Ovary (tissue), 3 donors: ENCODE measurements at regions not wholly inside any gene's neighbourhood (a gene's known extent, or its start where the extent isn't known, plus 50 kb on each side); places are given as distances from the start of the nearest gene placed in this dataset.

Experiments used
- CTCF ChIP-seq, 3 donors: fragments of 450-650 bp in 2 of 3; fragments of 200-600 bp in 1 of 3; IDR thresholded peaks; one replicate each; pipeline versions ENCODE4 v1.5.1 to v1.8.0; 2016 to 2022; ENCODE audit warnings: antibody characterized with exemption in 3 of 3, mild to moderate bottlenecking in 1 of 3
- EP300 ChIP-seq: sonication (generic); formaldehyde crosslinking; IDR thresholded peaks from one replicate; pipeline ENCODE4 v1.6.1; 2017; ENCODE audit warnings: antibody characterized with exemption
- POLR2A ChIP-seq: fragments of 450-650 bp; IDR thresholded peaks from one replicate; pipeline ENCODE4 v1.6.1; 2017; ENCODE audit warnings: antibody characterized with exemption, mild to moderate bottlenecking, moderate library complexity
- donor health status: DM: no; HTN: no; CAD: no.

GRCh38 chr2:204272089-204272488, 273.2 kb upstream of the PARD3B start:
- TF ChIP-seq CTCF (IDR thresholded peaks at IDR 0.05) (no peak), POLR2A (no peak), EP300 (no peak)
